Retina (tissue), 1 donor: ENCODE measurements at regions not wholly inside any gene's neighbourhood (a gene's known extent, or its start where the extent isn't known, plus 50 kb on each side); places are given as distances from the start of the nearest gene placed in this dataset.
A peak's percentile ranks its signal among the peaks of the same experiment; 100 is the strongest.

Experiments
- DNase-seq: peaks from one replicate; pipeline ENCODE4 v3.0.0-alpha.2; 2016

- DNase-seq = peak; percentile 14
These were observed 77.7 kb upstream of the LRRC55 start for GRCh38 chr11:57103899-57104605.

- no peak for DNase-seq
These were observed 72.4 kb upstream of the LRRC55 start for GRCh38 chr11:57109331-57109730.

GRCh38 chr11:57111619-57112018, 70.1 kb upstream of the LRRC55 start:
- DNase-seq = no peak

- DNase-seq = peak; percentile 26
These were observed 65.1 kb upstream of the LRRC55 start for GRCh38 chr11:57116654-57117053.

GRCh38 chr11:57120192-57120965, 61.4 kb upstream of the LRRC55 start:
- no peak for DNase-seq

GRCh38 chr11:57121996-57122395, 59.8 kb upstream of the LRRC55 start:
- no peak for DNase-seq

- DNase-seq = no peak
These were observed 58.2 kb upstream of the LRRC55 start for GRCh38 chr11:57123590-57123989.

GRCh38 chr11:57124505-57124904, 57.2 kb upstream of the LRRC55 start:
- no peak for DNase-seq

- peak; percentile 13 for DNase-seq
These were observed 56.8 kb upstream of the LRRC55 start for GRCh38 chr11:57124917-57125316.

- no peak for DNase-seq
These were observed 54.9 kb upstream of the LRRC55 start for GRCh38 chr11:57126766-57127400.

GRCh38 chr11:57131080-57131790, 50.5 kb upstream of the LRRC55 start:
- DNase-seq = peak; percentile 50
